GM10266 (cell line): ENCODE measurements at regions not wholly inside any gene's neighbourhood (a gene's known extent, or its start where the extent isn't known, plus 50 kb on each side); places are given as distances from the start of the nearest gene placed in this dataset.

Experiments used
- DNase-seq: peaks from one replicate; pipeline ENCODE4 v3.0.0; 2012; ENCODE audit errors: extremely low spot score
- TF ChIP-seq, protein P1 (sequence below): IDR thresholded peaks from 2 replicates; pipeline ENCODE4 v1.5.1; 2012; ENCODE audit warnings: mild to moderate bottlenecking, low read depth; ENCODE audit not compliant: control insufficient read depth, insufficient read depth; ENCODE audit errors: missing control alignments

DNA sequence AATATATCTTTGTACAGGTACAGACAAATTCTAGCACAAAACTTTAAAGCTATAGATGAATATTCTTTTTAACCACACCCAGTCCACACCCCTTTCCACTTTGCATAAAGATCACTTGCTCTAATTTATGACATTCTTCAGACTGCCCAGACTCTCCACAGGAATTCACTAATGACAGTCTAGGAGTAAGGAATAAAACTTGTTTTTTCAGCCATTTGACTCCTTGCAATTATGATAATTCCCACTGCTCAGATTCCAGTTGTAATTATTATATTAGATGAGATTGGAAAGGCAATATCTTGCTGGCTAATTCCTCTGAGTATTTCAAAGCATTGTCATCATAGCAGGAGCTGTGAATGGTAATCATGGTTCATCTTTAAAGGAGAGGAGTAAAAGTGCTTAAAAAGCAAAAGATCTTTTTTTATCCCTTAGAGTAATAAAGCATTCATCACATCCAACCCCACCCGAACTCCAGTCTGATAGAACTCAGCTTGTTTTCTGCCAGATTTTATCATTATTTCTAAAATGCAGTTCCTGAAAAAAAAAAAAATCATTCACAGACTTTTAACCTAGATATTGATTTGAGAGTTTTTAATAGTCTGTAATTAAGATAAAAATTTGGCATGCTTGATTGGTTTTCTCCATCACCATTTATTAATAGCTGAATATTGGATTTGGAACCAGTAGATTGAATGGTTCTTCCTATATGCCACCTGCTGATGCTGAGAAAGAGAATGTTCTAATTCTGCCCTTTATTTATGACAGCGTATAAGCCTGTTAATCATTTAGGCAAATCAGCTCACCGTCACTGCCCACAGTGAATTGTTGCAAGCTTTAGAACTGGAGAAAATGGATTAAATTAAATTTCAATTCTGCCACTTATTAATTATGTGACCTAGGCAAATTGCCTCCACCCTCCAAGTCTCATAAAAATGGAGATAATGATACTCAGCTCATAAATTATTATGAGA lies 93.9 kb upstream of the RASSF8 start:
- no peak for DNase-seq

DNA sequence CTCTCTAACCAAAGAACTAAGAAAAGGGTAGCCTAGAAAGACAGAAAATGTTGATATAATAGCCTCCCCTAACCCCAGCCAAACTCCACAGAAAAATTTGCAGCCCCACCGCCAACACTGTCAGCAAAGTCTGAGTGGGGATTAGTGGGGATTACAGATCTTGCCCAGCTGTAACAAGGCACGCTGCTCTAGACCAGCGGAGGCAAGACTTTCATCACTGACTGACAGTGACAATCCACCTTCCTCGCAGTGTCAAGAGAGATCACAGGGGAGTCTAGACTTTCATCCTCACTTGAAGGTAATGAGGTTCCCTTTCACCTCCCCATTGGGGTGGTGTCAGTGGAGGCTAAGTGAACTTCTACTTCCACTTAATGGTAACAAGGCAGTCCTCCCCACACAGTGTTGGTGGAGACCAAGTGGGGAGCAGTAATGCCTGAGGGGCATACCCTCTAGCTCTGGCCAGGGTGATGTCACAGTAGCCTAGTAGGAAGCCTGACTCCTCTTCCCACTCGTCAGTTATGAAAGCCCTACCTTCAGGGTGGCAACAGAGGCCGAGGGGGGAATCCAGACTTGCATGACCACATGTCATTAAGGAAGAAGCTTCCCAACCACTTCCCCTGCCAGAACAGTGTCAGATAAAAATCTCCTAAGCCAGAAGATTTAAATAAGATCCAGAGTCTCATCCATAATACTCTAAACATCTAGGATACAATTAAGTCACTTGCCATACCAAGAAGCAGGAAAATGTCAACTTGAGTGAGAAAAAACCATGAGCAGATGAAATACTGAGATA lies 91.7 kb upstream of the RASSF8 start:
- TF ChIP-seq, protein P1, sequence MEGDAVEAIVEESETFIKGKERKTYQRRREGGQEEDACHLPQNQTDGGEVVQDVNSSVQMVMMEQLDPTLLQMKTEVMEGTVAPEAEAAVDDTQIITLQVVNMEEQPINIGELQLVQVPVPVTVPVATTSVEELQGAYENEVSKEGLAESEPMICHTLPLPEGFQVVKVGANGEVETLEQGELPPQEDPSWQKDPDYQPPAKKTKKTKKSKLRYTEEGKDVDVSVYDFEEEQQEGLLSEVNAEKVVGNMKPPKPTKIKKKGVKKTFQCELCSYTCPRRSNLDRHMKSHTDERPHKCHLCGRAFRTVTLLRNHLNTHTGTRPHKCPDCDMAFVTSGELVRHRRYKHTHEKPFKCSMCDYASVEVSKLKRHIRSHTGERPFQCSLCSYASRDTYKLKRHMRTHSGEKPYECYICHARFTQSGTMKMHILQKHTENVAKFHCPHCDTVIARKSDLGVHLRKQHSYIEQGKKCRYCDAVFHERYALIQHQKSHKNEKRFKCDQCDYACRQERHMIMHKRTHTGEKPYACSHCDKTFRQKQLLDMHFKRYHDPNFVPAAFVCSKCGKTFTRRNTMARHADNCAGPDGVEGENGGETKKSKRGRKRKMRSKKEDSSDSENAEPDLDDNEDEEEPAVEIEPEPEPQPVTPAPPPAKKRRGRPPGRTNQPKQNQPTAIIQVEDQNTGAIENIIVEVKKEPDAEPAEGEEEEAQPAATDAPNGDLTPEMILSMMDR: no peak
- DNase-seq: no peak

More for the DNA sequence above, 93.9 kb upstream of the RASSF8 start:
- TF ChIP-seq, protein P1: no peak

DNA sequence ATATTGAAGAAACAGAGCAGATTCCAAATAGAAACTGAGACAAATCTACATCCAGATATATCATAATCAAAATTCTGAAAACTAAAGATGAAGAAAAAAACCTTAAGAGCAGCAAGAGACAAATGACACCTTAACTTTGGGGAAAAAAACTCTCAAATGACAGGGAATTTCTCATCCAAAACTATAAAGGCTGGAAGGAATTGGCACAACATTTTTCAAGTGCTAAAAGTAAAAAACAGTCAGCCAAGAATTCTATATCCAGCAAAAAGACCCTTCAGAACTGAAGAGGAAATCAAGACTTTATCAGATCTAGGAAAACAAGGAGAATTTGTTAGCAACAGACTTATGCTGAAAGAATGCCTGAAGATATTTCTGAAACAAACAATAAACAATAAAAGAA lies 90.3 kb upstream of the RASSF8 start:
- DNase-seq: no peak
- TF ChIP-seq, protein P1: no peak

DNA sequence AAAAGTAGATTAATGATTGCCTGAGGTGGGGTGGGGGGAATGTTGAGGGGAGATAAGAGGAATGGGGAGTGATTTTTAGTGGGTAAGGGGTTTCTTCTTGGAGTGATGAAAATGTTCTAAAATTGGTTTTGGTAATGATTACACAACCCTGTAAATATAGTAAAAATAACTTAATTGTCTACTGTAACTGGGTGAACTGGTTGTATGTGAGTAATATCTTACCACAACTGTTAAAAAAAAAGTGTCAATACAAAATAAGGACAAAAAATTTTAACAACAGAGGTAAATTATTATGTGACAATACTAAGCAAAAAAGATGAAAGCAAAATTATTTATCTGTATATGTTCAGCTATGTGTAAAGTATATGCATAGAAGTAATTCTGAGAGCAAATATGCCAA lies 86.3 kb upstream of the RASSF8 start:
- no peak for DNase-seq
- TF ChIP-seq, protein P1: no peak

DNA sequence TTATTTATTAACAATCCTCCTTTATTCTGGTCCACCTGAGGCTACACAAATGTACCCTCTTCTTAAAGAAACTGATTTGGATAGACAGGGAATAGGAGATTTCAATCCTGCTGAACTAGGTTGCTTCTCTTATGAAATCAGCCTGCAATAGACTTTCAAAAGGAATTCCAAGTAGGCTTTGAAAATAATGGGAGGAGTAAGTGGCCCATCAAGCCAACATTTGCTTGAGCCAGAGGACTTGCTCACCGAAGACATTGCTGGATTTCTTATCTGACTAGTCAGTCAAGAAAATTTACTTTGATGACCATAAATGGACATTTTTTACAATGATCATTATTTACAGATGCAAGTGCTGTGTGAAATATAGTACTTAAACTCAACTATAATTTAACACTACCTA lies 82.8 kb upstream of the RASSF8 start:
- DNase-seq: no peak
- TF ChIP-seq, protein P1: no peak

DNA sequence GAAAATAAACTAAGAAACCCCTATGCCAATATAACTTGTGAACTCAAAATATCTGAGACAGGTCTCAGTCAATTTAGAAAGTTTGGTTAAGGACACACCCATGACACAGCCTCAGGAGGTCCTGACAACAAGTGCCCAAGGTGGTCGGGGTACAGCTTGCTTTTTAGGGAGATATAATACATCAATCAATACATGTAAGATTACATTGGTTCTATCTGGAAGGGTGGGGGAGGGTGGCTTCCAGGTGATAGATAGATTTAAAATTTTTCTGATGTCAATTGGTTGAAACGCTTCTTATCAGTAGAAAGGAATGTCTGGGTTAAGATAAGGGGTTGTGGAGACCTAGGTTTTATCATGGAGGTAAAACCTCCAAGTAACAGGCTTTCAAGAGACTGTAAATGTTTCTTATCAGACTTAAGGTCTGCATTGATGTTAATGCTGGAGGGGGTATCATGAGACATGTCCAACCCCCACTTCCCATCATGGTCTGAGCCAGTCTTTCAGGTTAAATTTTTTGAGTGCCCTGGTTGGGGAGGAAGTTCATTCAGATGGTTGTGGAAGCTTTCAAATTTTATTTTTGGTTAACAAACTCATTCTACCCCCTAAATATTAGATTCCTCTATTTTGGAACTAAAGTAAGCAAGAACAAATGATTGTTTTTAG lies 82.0 kb upstream of the RASSF8 start:
- no peak for DNase-seq
- TF ChIP-seq, protein P1: no peak
